RPMI8226 (cell line): ENCODE measurements at regions not wholly inside any gene's neighbourhood (a gene's known extent, or its start where the extent isn't known, plus 50 kb on each side); places are given as distances from the start of the nearest gene placed in this dataset.
"Not testable (repeated sequence)": the region's sequence is repeated elsewhere in the genome, so short reads cannot be mapped to it uniquely, and the experiment has no call there.

Source experiments
- DNase-seq: peaks from one replicate; pipeline ENCODE4 v3.0.0-alpha.2; 2015

DNA sequence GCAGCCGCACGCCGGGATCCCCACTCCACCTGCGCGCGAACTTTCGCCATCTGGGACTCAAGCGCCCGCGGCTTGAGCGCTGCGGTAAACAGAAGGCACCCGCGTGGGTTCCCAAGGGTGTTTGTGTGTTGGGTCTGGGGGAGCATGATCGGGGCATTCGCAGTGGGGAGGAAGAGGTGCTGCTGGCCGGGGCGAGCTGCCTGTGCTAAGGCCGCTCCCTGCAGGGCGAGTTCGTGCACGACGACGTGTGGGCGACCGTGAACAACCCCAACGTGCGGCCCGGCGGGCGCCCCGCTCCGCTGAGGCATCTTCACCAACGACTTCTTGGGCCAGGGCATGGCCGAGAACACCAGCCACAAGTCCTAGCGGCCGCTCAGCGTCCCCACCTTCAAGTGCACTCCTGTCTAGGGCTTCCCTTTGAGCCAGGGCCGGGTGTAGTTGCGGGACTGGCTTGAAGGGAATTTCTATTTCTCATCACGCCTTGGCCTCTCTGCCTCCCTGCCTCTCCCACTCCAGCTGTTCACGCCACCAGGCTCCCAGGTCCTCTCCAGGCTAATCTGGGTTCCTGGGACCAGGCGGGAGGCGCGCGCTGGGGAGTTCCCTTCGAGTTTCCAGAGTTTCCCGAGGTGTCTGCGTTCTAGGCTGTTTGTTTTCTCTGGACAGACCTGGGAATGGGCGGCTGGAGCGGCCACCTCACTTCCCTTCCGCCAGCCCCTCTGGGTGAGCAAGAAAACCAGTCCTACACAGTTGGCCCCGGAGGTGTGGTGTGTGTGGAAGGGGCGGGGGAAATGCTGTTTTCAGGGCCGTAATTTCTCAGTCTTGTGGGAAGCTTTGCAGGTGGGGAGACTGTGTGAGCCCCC lies 417.8 kb upstream of the TMTC1 start:
- DNase-seq: no peak

DNA sequence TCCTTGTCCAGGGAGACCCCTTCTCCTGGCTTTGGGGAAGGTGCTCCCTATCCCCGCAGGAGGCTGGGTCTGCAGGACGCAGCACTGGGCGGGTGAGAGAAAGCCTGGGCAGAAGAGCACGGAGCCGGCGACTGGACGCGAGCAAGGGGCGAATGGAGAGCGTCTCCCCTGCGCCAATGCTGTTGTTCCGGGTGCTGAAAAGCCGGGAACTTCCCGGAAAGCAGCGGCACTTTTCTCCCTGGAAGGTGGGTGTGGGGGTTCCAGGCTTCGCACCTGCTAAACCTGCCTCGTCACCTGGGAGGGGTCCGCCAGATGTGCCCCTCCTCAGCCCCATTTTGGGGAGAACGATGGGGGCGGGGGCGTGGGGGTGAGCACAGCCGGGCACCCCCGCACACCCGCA lies 417.1 kb upstream of the TMTC1 start:
- no peak for DNase-seq

DNA sequence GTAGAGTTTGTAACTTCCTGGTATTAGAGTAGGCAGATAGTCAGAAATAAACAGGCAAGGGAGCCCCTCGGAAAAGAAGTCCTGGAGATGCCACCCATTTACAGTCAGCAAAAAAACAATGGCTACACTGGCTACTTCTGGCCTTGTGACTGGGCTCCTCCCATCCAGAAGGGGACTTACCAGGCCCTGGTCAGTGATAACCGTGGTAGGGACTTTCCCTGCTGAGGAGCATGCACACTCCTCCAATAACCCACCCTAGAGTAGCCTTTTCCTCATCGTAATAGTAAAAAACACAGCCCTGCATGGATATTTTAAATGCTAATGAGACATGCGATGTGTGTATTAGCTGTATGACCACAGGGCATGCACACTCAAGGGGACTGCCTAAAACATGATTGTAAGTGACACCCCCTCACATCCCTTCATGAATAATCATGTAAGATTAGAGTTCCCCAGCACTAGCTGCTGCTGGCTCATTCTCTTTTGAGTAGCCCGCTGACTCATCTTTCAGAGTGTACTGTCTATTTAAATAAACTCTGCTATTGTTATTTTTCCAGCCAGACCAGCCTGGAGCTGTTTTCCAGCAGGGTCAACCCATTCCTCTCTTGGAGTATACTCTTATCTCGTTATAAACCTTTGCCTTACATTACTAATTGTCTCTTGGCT lies 413.8 kb upstream of the TMTC1 start:
- no peak for DNase-seq

DNA sequence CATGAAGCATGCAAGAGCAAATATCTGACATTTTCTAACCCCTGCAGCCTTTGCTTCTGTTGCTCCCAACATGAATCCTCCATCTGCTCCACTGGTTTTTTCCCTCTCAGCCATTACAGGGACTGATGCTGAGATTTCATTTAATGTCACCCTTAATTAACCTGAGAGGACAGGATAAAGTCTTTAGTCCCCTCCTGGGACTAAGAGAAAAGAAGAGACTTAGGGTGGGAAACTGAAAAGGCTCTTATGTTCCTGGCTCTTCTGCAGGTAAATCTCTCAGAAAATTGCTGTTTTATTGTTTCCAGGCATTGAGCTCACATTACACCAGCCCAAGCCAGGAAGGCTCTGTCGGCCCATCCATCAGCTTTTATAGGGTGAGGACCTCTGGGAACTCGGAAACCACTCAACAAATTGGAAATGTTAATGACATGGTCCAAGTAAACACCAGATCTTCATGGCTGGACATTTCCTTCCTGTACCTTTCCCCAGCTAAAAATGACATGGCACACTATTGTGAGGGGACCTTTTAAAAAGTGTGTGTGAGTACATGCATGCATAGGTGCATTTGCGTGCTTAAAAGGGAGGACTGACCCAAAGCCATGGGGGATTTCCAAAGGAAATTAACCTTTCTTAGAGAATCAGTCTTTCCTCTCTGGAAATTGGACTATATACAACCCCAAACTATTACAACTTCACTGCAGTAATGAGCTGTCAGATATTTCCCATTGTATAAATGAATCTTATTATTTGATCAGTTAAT lies 408.1 kb upstream of the TMTC1 start:
- no peak for DNase-seq

DNA sequence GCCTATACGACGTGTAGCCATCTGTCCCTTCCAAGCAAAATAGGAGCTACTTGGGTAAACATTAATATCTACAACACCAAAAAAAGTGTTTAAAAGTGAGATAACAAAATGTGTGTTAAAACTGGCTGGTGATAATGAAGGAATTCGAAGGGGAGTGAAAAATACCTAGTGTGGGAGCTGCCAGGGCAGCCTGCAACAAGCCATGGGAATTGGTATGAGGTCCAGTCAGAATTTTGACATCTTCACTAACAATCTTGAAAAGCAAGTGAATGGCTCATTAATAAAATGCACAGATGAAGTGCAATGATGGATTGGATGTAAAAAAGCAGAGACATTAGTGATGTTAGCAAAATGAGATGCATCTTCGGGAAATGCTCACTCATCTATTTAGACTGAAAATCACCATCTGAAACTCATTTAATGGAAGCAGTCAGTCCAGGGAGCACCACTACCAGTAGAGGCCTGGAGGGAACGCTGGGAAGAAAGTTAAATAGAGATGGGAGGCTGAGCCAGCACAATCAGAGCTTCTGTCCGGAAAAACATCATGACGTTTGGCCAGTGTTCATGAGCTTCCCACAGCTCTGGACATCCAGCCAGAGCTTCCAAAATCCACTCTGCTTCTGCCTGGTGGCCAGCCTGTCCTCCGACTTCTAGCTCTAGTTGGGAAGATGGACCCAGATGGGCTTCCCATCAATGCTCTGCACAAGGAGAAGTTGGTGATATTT lies 405.0 kb upstream of the TMTC1 start:
- DNase-seq: no peak

DNA sequence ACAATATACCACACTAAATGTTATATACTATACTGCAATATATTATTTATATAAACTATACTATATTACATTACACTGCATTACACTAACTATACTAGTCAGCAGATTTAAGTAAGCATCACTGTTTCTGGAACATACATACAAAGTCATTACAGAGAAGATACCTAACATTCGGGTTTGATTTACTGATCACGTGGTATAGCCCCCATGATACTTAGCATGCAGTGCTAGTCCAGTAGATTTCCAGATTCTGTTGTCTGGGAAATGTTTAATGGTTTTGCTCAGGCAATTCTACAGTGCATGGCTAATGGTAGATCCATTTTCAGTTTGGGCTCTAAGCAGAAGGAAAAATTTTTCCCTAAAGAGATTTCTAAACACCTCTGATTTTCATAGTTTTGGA lies 403.7 kb upstream of the TMTC1 start:
- DNase-seq: no peak

DNA sequence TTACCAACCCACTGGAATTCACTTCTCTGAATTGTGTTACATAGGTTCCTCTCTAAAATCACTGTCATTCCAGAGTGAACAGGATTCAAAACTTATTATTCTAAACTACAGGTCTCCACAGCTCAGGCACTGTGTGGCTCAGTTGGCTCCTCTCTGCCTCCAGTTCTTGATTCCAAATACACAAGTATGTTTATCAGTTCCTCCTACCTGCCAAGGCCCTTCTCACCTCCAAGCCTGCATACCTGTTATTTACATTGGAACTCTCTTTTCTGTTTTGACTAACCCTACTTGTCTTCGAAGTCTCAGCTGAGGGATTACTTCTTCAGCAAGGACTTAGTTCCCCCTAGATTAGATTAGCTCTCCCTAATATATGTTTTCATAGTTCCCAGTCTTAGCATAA lies 397.6 kb upstream of the TMTC1 start:
- DNase-seq: no peak

DNA sequence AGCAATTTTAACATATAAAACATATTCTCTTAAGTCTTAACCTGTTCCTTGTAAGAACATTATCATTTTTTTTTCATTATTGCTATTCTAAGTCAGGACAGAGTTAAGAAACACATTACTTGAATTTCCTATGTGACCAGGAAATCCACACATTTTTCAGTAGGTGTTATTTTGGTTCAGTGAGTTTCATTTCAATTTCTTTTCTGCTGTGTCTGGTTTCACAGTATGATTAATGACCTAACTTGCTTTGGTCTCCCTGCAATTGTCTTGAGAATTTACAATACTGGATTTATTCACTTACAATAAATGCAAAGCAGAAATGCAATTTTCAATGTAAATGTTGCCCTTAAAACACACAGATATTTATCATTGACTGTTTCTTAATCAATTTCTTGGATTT lies 396.9 kb upstream of the TMTC1 start:
- no peak for DNase-seq

DNA sequence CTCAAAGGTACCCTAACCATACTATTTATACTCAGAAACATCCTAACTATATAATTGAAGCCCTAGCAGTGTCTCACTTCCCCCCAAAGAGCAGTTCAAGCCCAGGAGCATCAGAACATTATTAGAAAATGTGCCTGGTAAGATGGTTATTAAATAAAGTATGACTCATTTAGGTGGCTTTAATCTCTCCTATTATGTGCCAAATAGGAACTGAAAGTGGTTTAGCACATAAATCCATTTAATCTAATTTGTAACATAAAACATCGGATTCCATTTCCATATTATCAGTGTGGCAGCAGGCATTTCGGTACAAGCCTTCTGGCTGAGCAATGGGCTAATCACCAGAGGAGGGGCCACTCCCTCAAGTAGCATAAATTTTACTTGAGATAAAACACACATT lies 395.2 kb upstream of the TMTC1 start:
- DNase-seq: no peak

DNA sequence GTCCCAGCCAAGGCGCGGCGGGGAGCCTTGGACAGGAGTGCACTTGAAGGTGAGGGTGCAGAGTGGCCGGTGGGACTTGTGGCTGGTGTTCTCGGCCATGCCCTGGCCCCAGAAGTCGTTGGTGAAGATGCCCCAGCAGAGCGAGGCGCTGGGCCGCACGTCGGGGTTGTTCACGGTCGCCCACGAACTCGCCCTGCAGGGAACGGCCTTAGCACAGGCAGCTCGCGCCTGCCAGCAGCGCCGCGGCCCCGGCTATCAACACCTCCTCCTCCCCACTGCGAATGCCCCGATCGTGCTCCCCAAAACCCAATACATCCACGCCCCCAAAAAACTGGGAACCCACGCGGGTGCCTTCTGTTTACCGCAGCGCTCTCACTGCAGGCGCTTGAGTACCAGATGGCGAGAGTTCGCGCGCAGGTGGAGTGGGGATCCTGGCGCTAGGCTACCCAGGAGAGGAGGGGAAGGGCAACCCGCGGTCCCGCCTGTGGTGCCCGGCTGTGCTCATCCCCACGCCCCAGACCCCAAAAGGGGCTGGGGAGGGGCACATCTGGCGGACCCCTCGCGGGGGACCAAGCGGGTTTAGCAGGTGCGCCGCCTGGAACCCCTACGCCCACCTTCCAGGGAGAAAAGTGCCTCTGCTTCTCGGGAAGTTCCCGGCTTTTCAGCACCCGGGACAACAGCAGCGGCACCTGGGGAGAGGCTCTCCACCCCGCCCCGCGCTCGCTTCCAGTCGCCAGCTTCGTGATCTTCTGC lies 386.3 kb upstream of the TMTC1 start:
- DNase-seq: no peak

DNA sequence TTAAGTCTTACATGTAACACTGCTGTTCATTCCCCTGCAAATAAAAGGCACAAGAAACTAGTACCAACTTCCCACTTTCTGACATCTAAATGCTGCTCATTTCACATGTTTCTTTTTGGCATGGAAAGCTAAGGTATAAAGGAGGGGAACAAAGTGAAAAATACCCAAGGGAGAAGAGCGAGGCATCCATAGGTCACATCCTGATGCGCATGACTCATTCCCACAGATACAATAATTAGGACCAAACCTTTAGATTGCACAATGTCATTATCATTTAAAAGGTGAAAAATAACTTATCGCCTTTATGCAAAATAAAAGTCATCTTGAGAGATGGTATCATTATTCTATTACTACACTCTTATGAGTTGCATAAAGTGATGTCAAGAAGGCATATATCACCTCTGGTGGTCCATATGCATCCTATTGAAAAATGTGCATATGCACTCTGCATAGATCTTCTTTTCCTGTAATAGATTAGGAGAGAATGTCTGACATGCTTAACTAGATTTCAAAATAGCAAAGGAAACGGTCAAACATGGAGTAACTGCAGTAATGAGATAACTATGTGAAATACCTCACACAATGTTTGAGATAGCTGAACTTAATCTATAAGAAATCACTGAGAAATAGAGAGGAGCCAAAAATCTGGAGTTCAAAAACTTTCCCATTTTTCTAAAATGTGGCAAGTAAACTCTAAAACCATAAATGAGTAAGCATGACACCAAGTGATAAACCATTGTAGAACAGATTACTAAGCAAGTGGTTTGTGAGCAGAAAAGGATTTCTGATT lies 382.5 kb upstream of the TMTC1 start:
- no peak for DNase-seq

DNA sequence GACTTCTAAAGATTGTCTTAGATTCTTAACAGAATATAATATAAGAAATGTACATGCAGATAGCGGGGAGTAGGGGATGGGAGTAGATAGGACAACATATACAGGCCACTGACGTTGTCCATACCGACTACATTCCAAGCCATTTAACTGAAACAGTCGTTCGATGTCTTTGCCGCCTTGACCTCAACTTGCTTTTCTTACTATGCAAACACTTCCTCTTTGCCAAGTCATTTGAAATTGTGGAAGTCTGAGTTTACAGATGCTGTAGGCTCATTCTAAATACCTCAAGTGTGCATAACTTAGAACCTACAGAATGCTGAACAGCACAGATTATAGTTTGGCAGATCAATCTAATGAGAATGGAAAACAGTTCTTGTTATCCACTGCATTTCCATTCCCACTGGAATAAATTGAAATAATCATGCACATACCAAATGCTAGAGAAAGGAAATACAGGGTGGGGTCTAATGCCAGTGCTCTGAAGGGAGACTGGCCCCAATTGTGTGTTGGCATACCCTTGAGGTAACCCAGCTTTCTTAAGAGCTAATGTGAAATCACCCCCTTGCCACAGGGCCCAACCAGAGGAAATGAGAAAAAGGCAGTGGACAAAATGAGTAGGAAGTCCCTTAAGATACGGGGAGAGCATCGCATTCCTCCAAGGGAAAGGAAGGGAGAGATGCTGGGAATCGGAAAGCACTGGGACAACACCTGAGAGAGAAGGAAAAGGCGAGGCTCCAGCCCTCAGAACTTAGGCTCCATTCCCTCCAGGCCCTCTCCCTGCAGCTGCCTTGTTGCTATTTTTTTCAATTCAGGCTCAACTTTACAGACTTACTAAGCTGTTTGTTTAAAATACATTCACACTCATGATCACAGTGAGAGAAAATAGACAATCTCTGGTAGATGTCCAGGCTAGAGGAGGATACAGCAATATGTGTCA lies 380.9 kb upstream of the TMTC1 start:
- DNase-seq: no peak

DNA sequence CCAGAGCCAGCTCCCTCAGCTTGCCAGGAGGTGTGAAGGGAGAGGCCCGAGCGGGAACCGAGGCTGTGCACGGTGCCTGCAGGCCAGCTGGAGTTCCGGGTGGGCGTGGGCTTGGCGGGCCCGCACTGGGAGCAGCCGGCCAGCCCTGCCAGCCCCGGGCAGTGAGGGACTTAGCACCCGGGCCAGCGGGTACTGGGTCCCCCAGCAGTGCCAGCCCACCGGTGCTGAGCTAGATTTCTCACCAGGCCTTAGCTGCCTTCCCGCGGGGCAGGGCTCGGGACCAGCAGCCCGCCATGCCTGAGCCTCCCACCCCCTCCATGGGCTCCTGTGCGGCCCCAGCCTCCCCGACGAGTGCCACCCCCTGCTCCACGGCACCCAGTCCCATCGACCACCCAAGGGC lies 373.1 kb upstream of the TMTC1 start:
- not testable (repeated sequence) for DNase-seq

DNA sequence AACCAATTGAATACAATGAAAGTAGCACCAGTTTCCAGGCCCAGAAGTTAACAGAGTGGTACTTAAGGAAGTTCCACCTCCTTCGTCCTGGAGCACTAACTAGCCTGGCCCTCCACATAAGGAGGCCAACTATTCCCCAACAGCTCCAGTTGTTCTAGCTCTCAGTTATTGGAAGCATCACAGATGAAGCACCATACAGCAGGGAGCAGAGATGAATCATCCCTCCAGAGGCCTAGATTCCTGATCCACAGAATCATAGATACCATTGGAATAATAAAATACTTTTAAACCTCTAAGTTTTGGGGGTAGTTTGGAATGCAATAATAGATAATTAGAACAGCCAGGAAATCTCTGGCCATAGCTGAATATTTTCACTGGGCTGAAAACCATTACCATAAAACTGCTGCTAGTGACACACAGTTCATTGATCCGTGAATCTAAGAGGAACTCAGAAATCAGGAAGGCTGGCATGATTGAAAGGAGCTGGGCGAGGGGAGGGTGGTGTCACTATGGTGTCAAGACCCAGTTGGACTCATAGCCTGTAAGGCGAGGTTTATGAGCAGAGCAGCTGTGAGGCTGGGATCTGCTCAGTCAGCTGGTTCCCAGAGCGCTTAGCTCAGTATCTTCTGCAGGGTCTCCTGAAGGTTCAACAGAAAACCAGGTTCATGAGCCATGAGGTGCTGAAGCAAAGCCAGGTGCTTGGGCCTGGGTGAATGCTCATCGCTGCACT lies 371.4 kb upstream of the TMTC1 start:
- no peak for DNase-seq

DNA sequence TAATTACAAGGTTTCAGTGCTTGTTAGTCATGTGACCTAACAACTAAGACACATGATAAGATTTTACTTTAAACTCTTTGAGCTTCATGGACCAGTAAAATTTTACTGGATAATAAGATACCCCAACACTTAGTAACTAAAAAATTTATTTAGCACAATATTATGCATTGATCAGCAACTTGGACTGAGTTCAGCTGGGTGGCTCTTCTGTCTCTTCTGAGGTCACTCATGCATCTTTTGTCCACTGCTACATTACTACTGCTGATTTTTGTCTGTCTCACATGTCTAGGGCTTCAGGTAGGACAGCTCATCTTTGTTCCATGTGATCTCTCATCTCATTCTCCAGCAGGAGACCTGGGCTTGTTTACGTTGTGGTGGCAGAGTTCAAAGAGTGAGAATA lies 370.2 kb upstream of the TMTC1 start:
- no peak for DNase-seq

DNA sequence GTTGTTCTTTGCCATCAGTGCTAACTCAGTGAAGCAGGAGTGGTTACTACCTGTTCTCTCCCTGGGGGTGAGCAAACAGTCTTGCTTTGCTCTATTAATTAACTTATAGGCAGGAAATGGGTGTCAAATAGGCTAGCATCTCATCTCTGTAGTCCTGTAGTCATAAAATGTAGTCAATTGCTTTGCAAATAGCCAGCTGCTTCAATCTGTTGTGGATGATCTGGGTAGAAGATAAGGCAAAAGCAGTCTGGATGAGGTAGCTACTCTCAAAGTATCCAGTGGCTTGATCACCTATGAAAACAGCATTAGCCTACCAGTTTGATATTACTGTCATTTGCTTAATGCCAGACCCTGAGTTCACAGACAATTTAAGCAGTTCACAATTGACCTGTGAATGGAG lies 369.0 kb upstream of the TMTC1 start:
- DNase-seq: no peak

DNA sequence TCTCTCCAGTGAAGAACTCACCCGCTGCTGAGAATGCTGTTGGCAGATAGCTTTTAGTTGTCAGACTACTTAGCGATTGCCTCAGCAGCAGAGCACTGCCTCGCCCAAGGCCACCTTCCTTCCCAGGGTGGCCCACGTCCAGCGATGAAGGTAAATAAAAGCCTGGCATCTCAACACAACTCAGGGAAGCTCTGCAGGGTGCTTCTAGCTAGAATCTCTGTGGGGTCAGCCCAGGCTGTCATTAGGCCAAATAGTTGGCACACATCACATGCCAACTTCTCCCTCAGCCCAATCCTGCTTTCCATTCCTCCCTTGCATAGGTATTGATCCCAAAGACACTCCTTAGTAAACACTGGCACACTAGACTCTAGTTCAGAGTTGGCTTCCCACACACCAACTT lies 368.1 kb upstream of the TMTC1 start:
- no peak for DNase-seq

DNA sequence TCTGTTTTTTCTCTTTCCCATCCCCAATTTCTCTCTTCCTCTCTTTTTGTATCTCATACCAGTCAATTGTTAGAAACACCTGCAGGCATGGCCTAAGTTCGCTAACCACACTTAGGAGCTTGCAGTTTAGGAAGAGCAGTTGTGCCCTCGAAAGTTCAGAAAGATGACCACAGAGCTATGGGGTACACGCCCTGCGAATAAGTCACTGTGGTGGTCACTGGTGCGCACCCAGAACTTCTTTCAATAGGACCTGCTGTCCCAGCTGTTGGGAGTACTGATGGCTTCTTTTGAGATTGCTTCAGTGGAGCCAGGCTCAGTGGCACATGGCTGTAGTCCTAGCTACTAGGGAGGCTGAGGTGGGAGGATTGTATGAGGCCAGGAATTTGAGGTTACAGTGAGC lies 362.8 kb upstream of the TMTC1 start:
- no peak for DNase-seq

DNA sequence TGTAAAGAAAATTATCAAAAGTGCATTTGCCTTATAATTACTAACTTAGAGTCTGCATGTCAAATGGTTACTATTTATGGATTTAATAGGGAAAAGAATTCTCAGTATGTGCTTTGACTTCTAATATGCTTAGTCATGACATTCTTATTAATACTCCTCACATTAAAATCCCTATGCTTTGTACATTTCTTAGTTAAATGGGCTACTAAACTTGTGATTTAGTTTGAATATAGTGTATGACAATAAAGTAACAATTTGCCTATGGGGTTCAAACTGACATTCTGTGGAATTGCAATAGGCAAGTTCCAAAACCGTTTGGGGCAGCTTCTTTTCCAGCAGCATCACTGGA lies 361.9 kb upstream of the TMTC1 start:
- no peak for DNase-seq
